Loucy (cell line): ENCODE measurements at regions not wholly inside any gene's neighbourhood (a gene's known extent, or its start where the extent isn't known, plus 50 kb on each side); places are given as distances from the start of the nearest gene placed in this dataset.

Source experiments
- CTCF ChIP-seq: fragments of 200-600 bp; sonication (generic); conservative IDR thresholded peaks from 2 replicates; pipeline ENCODE4 v1.5.1; 2014; ENCODE audit warnings: mild to moderate bottlenecking, antibody characterized with exemption, low read length
- EZH2phosphoT487 ChIP-seq: fragments of 200-600 bp; IDR thresholded peaks from 2 replicates; pipeline ENCODE4 v1.6.1; 2018; ENCODE audit warnings: antibody characterized with exemption, mild to moderate bottlenecking, moderate library complexity, borderline replicate concordance

GRCh38 chr11:96893988-96894387 lies 504.2 kb downstream of the JRKL start:
- TF ChIP-seq CTCF (no peak), EZH2phosphoT487 (no peak)
